K562 (cell line): ENCODE measurements at regions not wholly inside any gene's neighbourhood (a gene's known extent, or its start where the extent isn't known, plus 50 kb on each side); places are given as distances from the start of the nearest gene placed in this dataset.

ENCODE experiments used
- ATAC-seq: fragments of 200-7000 bp; cut with Tn5 transposase; 3 replicates; pipeline ENCODE4 v1.9.1; 2020; ENCODE audit warnings: moderate library complexity
- BruUV-seq: library from RNA; stranded (reverse); fragments of 400-500 nt; replicated peaks from 2 replicates; lab custom pipeline; 2021; lab: Mats Ljungman, UMichigan
- CTCF ChIA-PET: fragments of 300-600 bp; formaldehyde crosslinking; extraction: SDS; loops from one replicate; lab custom pipeline; 2021; ENCODE audit warnings: low intra/inter-chr PET ratio; lab: Yijun Ruan, JAX
- POLR2A ChIA-PET: fragments of 300-600, 350-650 bp; sonication (Branson Sonifier 250); formaldehyde crosslinking; extraction: SDS; loops from one replicate; lab custom pipeline; 2021; ENCODE audit warnings: antibody characterized with exemption, inconsistent platforms; lab: Yijun Ruan, JAX
- DNase-seq, 4 experiments: peaks; one replicate each; pipeline versions ENCODE4 v3.0.0 to v3.0.0-alpha.2; 2011 to 2018; ENCODE audit warnings: low spot score in 3 of 4, mixed read lengths in 3 of 4; ENCODE audit errors: extremely low read depth in 1 of 4
- FAIRE-seq: peaks from 2 replicates; lab custom pipeline; 2011; peaks lifted over from hg19 to GRCh38; lab: Jason Lieb, UNC
- H2AFZ ChIP-seq: 2 replicates; pipeline ENCODE4 v1.6.0; 2011; ENCODE audit warnings: low read depth, low read length, control low read depth, inconsistent platforms
- H3K27ac ChIP-seq: fragments of 200-600 bp; 3 replicates; pipeline ENCODE4 v1.8.0; 2011; ENCODE audit warnings: low read depth, mild to moderate bottlenecking, control low read depth, inconsistent platforms, low read length, moderate library complexity, mixed read lengths; ENCODE audit errors: extremely low read depth
- H3K27me3 ChIP-seq, 2 experiments: fragments of 300-600 bp in 1 of 2; 2 replicates in 1 of 2; 3 replicates in 1 of 2; pipeline versions ENCODE4 v1.6.0 to v1.8.0; 2011; ENCODE audit warnings: inconsistent platforms in 2 of 2, low read length in 2 of 2, mild to moderate bottlenecking in 1 of 2, mixed read lengths in 1 of 2, moderate library complexity in 1 of 2; ENCODE audit not compliant: control insufficient read depth in 2 of 2, insufficient read depth in 2 of 2
- H3K36me3 ChIP-seq: fragments of 300-600 bp; 3 replicates; pipeline ENCODE4 v1.8.0; 2011; ENCODE audit warnings: mild to moderate bottlenecking, low read length, inconsistent platforms; ENCODE audit not compliant: control insufficient read depth, insufficient read depth
- H3K4me1 ChIP-seq, 2 experiments: fragments of 200-600 bp in 1 of 2; replicated peaks in 1 of 2; 2 replicates in 1 of 2; 3 replicates in 1 of 2; pipeline versions ENCODE4 v1.5.1 to v1.8.0; 2011; ENCODE audit warnings: inconsistent platforms in 2 of 2, low read length in 2 of 2, mild to moderate bottlenecking in 1 of 2, mixed read lengths in 1 of 2, moderate library complexity in 1 of 2; ENCODE audit not compliant: control insufficient read depth in 2 of 2, insufficient read depth in 2 of 2
- H3K4me2 ChIP-seq: 2 replicates; pipeline ENCODE4 v1.6.1; 2011; ENCODE audit warnings: low read length, control low read depth, inconsistent platforms, mixed read lengths; ENCODE audit not compliant: insufficient read depth
- H3K4me3 ChIP-seq: fragments of 200-600 bp; sonication (generic), shearing (Covaris generic); 2 replicates; pipeline ENCODE4 v1.5.1; 2016; ENCODE audit warnings: control low read depth, inconsistent platforms
- H3K79me2 ChIP-seq: fragments of 200-600 bp; 3 replicates; pipeline ENCODE4 v1.8.0; 2011; ENCODE audit warnings: low read length, inconsistent platforms; ENCODE audit not compliant: control insufficient read depth, insufficient read depth
- H3K9ac ChIP-seq, 2 experiments: 2 replicates each; pipeline versions ENCODE4 v1.6.0 to v1.6.1; 2011; ENCODE audit warnings: low read depth in 2 of 2, low read length in 2 of 2, control low read depth in 1 of 2, inconsistent platforms in 1 of 2, mild to moderate bottlenecking in 1 of 2, mixed read lengths in 1 of 2; ENCODE audit not compliant: insufficient read depth in 1 of 2
- H3K9me1 ChIP-seq: one replicate; pipeline ENCODE4 v1.6.0; 2011; ENCODE audit warnings: inconsistent platforms, mild to moderate bottlenecking, low read length, moderate library complexity; ENCODE audit not compliant: control insufficient read depth, insufficient read depth
- H3K9me3 ChIP-seq: replicated peaks from 2 replicates; pipeline ENCODE4 v1.5.1; 2011; ENCODE audit warnings: low read depth, low read length, inconsistent platforms; ENCODE audit not compliant: control insufficient read depth, insufficient read depth
- H4K20me1 ChIP-seq: replicated peaks from 2 replicates; pipeline ENCODE4 v1.6.1; 2011; ENCODE audit warnings: low read length, inconsistent platforms, mixed read lengths; ENCODE audit not compliant: control insufficient read depth, insufficient read depth
- C11orf30 ChIP-seq: fragments of 450-650 bp; IDR thresholded peaks from 2 replicates; pipeline ENCODE4 v1.6.1; 2016; ENCODE audit warnings: low read depth, mild to moderate bottlenecking
- CHD7 ChIP-seq: fragments of 200-600 bp; sonication (generic); IDR thresholded peaks from one replicate; pipeline ENCODE4 v1.6.1; 2012; ENCODE audit warnings: mild to moderate bottlenecking, low read depth, low read length, inconsistent platforms
- DACH1 ChIP-seq: fragments of 450-650 bp; IDR thresholded peaks from 2 replicates; pipeline ENCODE4 v1.6.1; 2018; ENCODE audit not compliant: partially characterized antibody
- HEY1 ChIP-seq: fragments of 250-450 bp; sonication (Bioruptor Pico); IDR thresholded peaks from 2 replicates; pipeline ENCODE4 v1.5.0; 2020; ENCODE audit warnings: mild to moderate bottlenecking, moderate library complexity, borderline replicate concordance
- MAFF ChIP-seq: IDR thresholded peaks from 2 replicates; pipeline ENCODE4 v1.6.1; 2012; ENCODE audit warnings: low read length, improper control_type of control experiment
- MAFG ChIP-seq: fragments of 450-650 bp; conservative IDR thresholded peaks from 2 replicates; pipeline ENCODE4 v1.6.1; 2016; ENCODE audit warnings: missing genetic modification characterization, missing compliant biosample characterization
- MAFK ChIP-seq: IDR thresholded peaks from 2 replicates; pipeline ENCODE4 v1.6.1; 2011; ENCODE audit warnings: low read length, improper control_type of control experiment
- MCM2 ChIP-seq: fragments of 450-650 bp; IDR thresholded peaks from 2 replicates; pipeline ENCODE4 v1.6.1; 2017; ENCODE audit warnings: low read depth, mild to moderate bottlenecking
- NFE2 ChIP-seq: IDR thresholded peaks from 2 replicates; pipeline ENCODE4 v1.6.1; 2014; ENCODE audit warnings: antibody characterized with exemption, low read depth
- NRF1 ChIP-seq, 2 experiments: fragments of 450-650 bp; IDR thresholded peaks in 1 of 2; conservative IDR thresholded peaks in 1 of 2; 2 replicates each; pipeline ENCODE4 v1.6.1; 2014; ENCODE audit warnings: mild to moderate bottlenecking in 2 of 2
- ZNF316 ChIP-seq: fragments of 450-650 bp; IDR thresholded peaks from 2 replicates; pipeline ENCODE4 v1.6.1; 2016
- WGBS: fragments of 100-300 bp; shearing (Covaris generic); methylation state at CpG from one replicate; pipeline ENCODE4 v1.1.6; 2016; ENCODE audit warnings: low coverage, mixed read lengths; ENCODE audit not compliant: insufficient coverage; ENCODE audit errors: missing lambda C conversion rate; 5-methylcytosine and 5-hydroxymethylcytosine counted together
- in situ Hi-C: fragments of 300-500 bp; cut with MboI; formaldehyde crosslinking; loops from 4 replicates; pipeline ENCODE4 v1.15.0; 2018; ENCODE audit warnings: inconsistent platforms, mixed read lengths
- intact Hi-C: fragments of 100-400 bp; cut with micrococcal nuclease; formaldehyde crosslinking; loops from 2 replicates; pipeline ENCODE4 v1.14.2; 2022

GRCh38 chr5:12759377-12759776, 855.1 kb upstream of the CTNND2 start:
- Histone ChIP-seq H4K20me1 (no peaks in the 10 kb centered on the region), H3K27me3 (no peaks in the 10 kb centered on the region), H3K9me3 (no peaks in the 10 kb centered on the region; the same call in 1 of the 2 replicates), H2AFZ (peak overlapping the region; percentile 25; the same call in 1 of the 2 replicates), H3K4me2 (no peak overlapping the region), H3K4me1 (no peaks in the 10 kb centered on the region; a peak in 1 of 5 replicates), H3K9me1 (no peaks in the 10 kb centered on the region), H3K9ac (no peak overlapping the region), H3K79me2 (no peaks in the 10 kb centered on the region), H3K27ac (0 out of 3 replicates have a peak overlapping the region, but pooled peaks have one; percentile 1), H3K36me3 (no peaks in the 10 kb centered on the region), H3K4me3 (no peak overlapping the region)
- ChIA-PET POLR2A (interaction anchor here (1.0 to 1.8 kb wide), 3 partner anchors 9 to 101 kb away, joined by 3 to 7 read pairs (median 4); no protein-coding TSS in a partner anchor), CTCF (no interaction called here)
- FAIRE-seq (no peak), DNase-seq (no peak), ATAC-seq (peak; percentile 29; the same call in 1 of the 3 replicates)
- BruUV-seq = no TSS peak
- TF ChIP-seq MCM2 = no peak
- TF ChIP-seq ZNF316 = peak; percentile 92
- no peak for TF ChIP-seq HEY1 (CRISPR knock-in tag)
- TF ChIP-seq NRF1 (conservative IDR thresholded peaks at IDR 0.05 in 1 of 2, IDR thresholded peaks at IDR 0.05 in 1 of 2) = peak in 1 of 2 experiments; percentile 29; a peak in 1 of 4 replicates
- TF ChIP-seq MAFF = peak; percentile 83
- TF ChIP-seq DACH1 = no peak
- peak; percentile 66 for TF ChIP-seq MAFG (tag)
- peak; percentile 75 for TF ChIP-seq MAFK
- TF ChIP-seq NFE2 = peak; percentile 50
- no peak for TF ChIP-seq CHD7
- peak; percentile 88 for TF ChIP-seq C11orf30
- intact Hi-C loops = no loop called here
- 20% methylated on average over 2 of the region's 2 CpGs for WGBS
- in situ Hi-C loops = no loop called here
